ENCODE measurements at regions not wholly inside any gene's neighbourhood (a gene's known extent, or its start where the extent isn't known, plus 50 kb on each side); places are given as distances from the start of the nearest gene placed in this dataset.

- Histone ChIP-seq H3K4me3 (no peak overlapping the region), H3K27me3 (no peaks in the 10 kb centered on the region), H3K36me3 (no peaks in the 10 kb centered on the region), H3K4me1 (no peaks in the 10 kb centered on the region), H3K9me3 (peaks cover 0 to 5% (median 0%) of the 10 kb centered on the region in 3 donors), H3K27ac (no peak overlapping the region)
- no peak for DNase-seq
- intact Hi-C loops (cut with DNase I; ENCODE audit: low total_unique reads), result no loop called here
- TF ChIP-seq, protein P1, sequence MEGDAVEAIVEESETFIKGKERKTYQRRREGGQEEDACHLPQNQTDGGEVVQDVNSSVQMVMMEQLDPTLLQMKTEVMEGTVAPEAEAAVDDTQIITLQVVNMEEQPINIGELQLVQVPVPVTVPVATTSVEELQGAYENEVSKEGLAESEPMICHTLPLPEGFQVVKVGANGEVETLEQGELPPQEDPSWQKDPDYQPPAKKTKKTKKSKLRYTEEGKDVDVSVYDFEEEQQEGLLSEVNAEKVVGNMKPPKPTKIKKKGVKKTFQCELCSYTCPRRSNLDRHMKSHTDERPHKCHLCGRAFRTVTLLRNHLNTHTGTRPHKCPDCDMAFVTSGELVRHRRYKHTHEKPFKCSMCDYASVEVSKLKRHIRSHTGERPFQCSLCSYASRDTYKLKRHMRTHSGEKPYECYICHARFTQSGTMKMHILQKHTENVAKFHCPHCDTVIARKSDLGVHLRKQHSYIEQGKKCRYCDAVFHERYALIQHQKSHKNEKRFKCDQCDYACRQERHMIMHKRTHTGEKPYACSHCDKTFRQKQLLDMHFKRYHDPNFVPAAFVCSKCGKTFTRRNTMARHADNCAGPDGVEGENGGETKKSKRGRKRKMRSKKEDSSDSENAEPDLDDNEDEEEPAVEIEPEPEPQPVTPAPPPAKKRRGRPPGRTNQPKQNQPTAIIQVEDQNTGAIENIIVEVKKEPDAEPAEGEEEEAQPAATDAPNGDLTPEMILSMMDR (IDR thresholded peaks at IDR 0.05), result no peak
Observed at GRCh38 chr5:5625491-5625890, 203.0 kb downstream of the ICE1 start.

DNA sequence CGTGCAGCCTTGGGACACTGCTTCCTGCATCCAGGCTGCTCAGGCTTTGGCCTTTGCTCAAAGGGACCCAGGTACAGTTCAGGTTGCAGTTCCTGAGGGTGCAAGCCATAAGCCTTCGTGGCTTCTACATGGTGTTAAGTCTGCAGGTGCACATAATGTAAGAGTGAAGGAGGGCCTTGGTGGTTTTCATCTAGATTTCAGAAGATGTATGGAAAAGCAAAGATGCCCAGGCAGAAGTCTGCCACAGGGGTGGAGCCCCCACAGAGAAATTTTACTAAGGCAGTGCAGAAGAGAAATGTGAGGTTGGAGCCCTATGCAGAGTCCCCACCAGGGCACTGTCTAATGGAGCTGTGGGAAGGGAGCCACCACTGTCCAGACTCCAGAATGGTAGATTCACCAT lies 200.9 kb downstream of the ICE1 start:
- Histone ChIP-seq H3K9me3 (peaks cover 0 to 5% (median 0%) of the 10 kb centered on the region in 3 donors), H3K4me1 (no peaks in the 10 kb centered on the region), H3K36me3 (no peaks in the 10 kb centered on the region), H3K27me3 (no peaks in the 10 kb centered on the region), H3K27ac (no peak overlapping the region), H3K4me3 (no peak overlapping the region)
- no peak for DNase-seq
- intact Hi-C loops (cut with DNase I; ENCODE audit: low total_unique reads), result no loop called here
- TF ChIP-seq, protein P1 (IDR thresholded peaks at IDR 0.05), result no peak

GRCh38 chr5:5622806-5623205 lies 200.3 kb downstream of the ICE1 start:
- Histone ChIP-seq H3K4me3 (no peak overlapping the region), H3K27ac (no peak overlapping the region), H3K27me3 (no peaks in the 10 kb centered on the region), H3K36me3 (no peaks in the 10 kb centered on the region), H3K9me3 (peaks cover 0 to 5% (median 0%) of the 10 kb centered on the region in 3 donors), H3K4me1 (peaks cover 0 to under 1% (median 0%) of the 10 kb centered on the region in 4 donors)
- no peak for DNase-seq
- TF ChIP-seq, protein P1 (IDR thresholded peaks at IDR 0.05), result no peak
- intact Hi-C loops (cut with DNase I; ENCODE audit: low total_unique reads), result no loop called here

DNA sequence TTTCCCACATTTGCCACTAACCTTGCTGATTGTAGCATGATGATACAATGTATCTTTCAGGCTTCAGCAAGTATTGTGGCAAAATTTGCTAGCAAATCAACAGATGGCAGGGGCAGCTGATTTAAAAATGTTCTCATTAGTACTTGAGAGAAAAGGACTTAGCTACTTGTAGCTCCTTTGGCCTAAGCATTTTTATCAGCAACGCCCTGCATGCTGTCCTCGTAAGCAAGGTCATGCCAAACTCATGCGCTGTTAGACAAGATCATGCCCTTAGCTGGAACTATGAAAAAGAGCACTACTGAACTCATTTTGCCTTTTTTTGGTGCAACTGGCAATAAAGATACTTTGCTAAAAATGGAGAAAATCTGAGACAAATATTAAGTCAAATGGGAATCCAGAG lies 197.1 kb downstream of the ICE1 start:
- H3K27me3 ChIP-seq, result no peaks in the 10 kb centered on the region
- TF ChIP-seq, protein P1 (IDR thresholded peaks at IDR 0.05), result no peak
- DNase-seq, result no peak

DNA sequence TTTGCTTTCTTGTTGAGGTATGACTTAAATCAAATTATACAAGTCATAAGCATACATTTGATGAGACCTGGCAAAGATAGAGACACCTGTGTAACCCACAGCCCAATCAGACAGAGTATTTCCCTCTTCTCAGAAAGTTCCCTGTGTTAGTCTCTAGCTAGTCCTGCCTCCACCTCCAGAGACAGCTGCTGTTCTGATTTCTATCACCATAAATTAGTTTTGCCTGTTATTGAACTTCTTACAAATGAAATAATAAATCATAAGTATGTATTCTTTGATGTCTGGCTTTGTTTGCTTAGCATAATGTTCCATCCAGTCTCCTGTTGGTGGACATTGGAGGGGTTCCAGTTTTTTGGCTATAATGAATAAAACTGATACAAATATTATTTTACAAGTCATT lies 194.5 kb downstream of the ICE1 start:
- Histone ChIP-seq H3K4me3 (no peak overlapping the region), H3K36me3 (no peaks in the 10 kb centered on the region), H3K27ac (no peak overlapping the region), H3K9me3 (no peaks in the 10 kb centered on the region), H3K4me1 (peaks cover 0 to 19% (median 3%) of the 10 kb centered on the region in 4 donors), H3K27me3 (no peaks in the 10 kb centered on the region)
- DNase-seq, result no peak
- intact Hi-C loops (cut with DNase I; ENCODE audit: low total_unique reads), result no loop called here
- TF ChIP-seq, protein P1 (IDR thresholded peaks at IDR 0.05), result no peak

More for the DNA sequence above, 197.1 kb downstream of the ICE1 start:
- Histone ChIP-seq H3K4me3 (no peak overlapping the region), H3K9me3 (peaks cover 0 to 5% (median 0%) of the 10 kb centered on the region in 3 donors), H3K36me3 (no peaks in the 10 kb centered on the region), H3K4me1 (peaks cover 0 to 19% (median 3%) of the 10 kb centered on the region in 4 donors), H3K27ac (no peak overlapping the region)
- intact Hi-C loops (cut with DNase I; ENCODE audit: low total_unique reads), result no loop called here

Data from tibial artery (tissue), 4 donors.